ENCODE measurements at regions not wholly inside any gene's neighbourhood (a gene's known extent, or its start where the extent isn't known, plus 50 kb on each side); places are given as distances from the start of the nearest gene placed in this dataset.
A peak's percentile ranks its signal among the peaks of the same experiment; 100 is the strongest.
"Not testable (repeated sequence)": the region's sequence is repeated elsewhere in the genome, so short reads cannot be mapped to it uniquely, and the experiment has no call there.

DNA sequence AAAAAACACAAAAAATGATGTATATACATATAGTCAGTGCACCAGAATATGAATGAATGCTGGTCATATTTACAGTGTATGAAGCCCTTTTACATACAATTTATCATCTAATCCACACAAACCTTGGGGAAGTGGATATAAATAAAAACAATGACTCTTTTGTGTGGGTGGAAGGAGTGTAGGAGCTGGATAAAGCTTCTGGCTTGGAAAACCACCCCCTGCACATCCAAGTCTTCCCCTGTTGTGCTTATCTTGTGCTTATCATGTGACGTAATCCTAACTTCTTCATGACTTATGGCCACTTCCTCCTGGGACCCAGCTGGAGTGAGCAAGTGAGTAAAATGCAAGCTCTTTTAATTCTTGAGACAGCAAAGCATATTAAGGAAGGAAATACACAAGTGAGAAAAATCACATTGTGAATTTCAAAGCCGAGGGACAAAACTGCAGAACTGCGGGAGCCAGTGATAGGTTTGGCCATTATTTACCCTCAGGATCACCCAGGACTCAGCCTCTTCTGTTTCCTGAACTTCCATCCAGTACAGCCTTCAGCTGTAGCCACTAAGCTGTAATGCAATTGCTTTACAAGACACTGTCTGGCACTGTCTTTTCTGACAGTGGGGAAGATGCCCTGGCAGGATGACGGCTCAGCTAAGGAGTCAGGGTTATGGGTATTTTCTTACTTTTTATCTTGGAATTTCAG lies 104.0 kb upstream of the PPM1J start:
- no peak for DNase-seq (ENCODE audit: low read depth in 2 of 2)

DNA sequence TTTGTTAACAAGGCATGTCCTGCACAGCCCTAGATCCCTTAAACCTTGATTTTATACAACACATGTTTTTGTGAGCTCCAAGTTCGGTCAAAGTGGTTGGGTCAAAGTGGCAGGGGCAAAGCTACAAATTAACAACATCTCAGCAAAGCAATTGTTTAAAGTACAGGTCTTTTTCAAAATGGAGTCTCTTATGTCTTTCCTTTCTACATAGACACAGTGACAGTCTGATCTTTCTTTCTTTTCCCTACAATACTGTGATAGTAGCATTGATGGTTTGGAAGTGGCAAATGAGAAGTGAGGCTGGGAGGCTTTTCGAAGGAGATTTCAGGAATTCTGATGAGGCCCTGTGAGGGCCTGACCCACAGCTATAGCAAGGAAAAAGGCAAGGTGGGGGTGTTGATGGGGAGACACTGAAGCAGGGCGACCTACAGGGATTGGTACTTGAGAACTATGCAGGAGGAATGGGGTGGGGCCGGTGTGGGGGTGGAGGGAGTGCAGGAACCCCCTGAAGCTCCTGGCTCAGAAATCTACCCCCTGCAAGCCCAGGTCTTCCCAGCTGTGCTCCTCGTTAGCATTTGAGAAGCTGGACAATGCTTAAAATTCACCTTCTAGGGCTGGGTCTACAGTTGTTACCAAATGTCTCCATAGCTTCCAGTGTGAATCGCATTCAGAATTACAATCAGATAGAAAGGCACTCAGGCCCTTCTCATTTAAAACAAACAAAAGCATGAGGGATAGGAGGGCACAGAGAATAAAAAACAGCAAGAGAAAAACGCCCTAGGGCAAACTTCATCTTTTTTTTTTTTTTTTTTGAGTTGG lies 102.6 kb upstream of the PPM1J start:
- no peak for DNase-seq (ENCODE audit: low read depth in 2 of 2)

DNA sequence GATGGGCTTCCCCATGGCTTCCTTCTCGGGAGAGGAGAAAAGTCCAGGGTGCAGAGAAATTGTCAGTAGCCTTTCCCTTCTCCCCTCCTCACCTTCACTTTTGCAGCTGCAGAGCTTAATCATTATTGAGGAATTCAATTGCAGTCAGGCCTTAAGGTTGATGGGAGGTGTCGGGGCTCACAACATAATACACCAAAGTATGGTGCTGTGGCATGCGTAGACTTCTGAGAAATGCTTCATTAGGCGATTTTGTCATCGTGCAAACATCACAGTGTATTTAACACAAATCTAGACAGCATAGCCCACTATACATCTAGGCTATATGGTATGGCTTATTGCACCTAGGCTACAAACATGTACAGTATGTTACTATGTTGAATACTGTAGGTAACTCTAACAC lies 100.2 kb upstream of the PPM1J start:
- no peak for DNase-seq (ENCODE audit: low read depth in 2 of 2)

DNA sequence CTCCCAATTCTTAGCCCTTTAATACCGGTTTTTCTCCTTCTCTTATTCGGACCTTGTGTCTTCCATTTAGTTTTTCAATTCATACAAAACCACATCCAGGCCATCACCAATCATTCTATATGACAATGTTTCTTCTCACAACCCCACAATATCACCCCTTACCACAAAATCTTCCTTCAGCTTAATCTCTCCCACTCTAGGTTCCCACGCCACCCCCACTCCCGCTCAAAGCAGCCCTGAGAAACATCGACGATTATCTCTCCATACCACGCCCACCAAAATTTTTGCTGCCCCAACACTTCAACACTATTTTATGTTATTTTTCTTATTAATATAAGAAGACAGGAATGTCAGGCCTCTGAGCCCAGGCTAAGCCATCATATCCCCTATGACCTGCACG lies 99.5 kb upstream of the PPM1J start:
- DNase-seq (ENCODE audit: low read depth in 2 of 2) = not testable (repeated sequence)

DNA sequence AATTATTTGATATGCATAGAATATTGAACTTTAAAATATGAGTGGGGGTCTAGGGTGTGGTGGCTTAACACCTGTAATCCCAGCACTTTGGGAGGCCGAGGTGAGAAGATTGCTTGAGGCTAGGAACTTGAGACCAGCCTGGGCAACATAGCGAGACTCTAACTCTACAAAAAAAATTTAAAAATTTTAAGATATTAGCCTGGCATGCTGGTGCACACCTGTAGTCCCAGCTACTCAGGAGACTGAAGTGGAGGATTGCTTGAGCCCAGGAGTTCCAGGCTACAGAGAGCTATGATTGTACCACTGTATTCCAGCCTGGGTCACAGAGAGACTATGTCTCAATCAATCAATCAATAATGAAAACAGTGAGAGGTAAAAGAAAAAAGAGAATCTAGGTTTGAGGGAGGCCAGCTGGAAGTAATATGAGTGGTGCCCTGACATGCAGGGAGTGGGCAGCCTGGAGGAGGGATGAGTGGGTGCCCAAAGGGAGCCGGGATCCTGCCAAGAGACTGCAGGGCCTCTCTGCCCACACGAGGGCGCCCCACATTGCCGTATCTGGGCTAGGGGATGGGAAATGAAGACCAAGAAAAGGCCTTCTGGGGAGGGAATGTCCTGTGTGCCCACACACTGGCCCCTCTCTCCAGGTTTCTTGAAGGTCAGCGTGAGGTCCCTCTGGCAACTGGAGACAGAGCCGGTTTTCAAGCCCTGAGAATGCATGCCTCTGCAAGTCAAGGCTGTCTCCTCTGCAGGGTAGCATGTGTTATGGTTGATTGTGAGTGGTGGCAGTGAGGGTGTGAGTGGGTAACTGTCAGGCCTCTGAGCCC lies 93.9 kb upstream of the PPM1J start:
- DNase-seq (ENCODE audit: low read depth in 2 of 2) = peak; percentile 39 to 58

DNA sequence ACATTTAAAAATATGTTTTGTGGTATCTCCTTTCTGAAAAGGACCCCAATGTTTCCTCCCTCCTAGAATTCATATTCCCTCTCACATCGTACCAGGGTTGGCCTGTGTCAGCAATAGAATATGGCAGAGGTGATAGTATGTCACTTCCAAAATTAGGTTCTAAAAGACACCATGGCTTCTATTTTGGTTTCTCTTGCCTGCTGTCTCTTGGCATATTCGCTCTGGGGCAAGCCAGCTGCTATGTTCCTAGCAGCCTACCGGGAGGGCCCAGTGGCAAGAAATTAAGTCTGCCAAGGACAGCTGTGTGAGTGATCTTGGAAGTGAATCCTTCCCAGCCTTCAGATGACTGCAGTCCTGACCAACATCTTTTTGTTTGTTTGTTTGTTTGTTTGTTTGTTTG lies 92.9 kb upstream of the PPM1J start:
- no peak for DNase-seq (ENCODE audit: low read depth in 2 of 2)

DNA sequence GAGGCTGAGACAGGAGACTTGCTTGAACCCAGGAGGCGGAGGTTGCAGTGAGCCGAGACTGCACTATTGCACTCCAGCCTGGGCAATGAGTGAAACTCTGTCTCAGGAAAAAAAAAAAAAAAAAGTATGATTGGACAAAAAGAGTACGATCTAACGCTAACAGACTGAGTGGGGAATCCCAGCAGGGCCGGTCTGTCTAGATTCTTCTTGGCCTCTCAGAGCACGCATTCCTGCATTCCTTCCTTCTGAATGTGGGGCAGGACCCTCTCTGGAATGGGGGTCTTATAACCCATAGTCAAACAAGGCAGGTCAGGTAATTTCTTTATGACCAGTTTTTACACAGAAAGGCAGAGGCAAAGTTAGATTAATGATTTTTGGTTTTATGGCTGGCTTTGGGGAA lies 92.0 kb upstream of the PPM1J start:
- no peak for DNase-seq (ENCODE audit: low read depth in 2 of 2)

DNA sequence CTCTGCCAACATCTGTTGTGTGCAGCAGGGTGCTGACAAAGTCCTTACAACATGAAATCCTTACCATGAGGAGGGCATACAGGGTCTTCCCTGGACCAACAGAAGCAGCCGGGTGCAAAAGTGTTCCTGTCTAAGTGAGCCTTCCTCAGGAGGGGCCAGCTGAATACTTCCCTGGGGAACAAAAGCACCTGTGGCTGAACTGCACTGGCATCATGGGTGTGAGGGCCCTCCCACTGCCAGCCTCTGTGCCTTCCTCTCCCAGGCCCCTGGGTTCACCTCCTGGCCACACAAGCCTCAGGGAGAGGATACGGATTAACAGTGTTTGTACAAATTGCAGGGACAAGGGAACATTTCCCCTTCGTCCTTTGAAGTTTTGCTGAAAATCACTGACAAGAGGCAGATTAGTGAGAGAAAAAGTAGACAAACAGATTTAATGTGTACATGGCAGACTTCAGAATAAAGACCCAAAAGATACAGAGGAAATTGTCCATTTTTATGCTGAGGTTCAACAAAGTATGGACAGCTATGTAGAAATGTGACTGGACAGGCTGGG lies 91.0 kb upstream of the PPM1J start:
- DNase-seq (ENCODE audit: low read depth in 2 of 2) = no peak

DNA sequence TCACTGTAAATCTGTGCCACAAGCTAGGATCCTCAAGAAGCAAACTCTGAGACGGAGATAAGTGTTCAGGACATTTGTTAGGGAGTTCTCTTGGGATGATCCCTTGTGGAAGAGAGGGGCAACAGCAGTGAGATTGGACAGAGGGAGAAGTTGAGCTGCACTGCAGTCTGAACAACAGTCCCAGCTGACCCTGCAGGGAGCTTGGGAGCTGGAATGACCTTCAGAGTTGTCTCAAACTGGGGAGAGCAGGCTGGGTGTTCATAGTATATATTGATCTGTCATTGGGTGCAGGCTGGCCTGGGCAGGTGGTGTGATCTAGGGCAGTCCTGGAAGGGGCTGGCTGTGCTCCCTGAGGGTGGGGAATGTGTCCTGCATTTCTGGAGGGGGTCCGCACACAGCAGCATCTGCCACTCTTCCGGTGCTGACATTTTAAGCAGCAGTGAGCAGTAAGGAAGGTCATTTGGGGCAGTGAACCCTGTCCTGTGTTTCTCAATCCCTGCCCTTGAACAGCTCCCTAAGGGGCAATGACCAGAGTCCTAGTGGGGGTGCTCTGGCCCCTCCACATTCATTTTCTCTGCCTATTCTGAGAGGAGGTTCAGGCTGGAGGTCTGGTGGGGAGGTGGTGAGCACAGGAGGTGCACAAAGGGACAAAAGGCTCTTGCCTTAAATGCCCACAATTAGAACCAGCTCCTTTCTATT lies 90.2 kb upstream of the PPM1J start:
- DNase-seq (ENCODE audit: low read depth in 2 of 2) = no peak

DNA sequence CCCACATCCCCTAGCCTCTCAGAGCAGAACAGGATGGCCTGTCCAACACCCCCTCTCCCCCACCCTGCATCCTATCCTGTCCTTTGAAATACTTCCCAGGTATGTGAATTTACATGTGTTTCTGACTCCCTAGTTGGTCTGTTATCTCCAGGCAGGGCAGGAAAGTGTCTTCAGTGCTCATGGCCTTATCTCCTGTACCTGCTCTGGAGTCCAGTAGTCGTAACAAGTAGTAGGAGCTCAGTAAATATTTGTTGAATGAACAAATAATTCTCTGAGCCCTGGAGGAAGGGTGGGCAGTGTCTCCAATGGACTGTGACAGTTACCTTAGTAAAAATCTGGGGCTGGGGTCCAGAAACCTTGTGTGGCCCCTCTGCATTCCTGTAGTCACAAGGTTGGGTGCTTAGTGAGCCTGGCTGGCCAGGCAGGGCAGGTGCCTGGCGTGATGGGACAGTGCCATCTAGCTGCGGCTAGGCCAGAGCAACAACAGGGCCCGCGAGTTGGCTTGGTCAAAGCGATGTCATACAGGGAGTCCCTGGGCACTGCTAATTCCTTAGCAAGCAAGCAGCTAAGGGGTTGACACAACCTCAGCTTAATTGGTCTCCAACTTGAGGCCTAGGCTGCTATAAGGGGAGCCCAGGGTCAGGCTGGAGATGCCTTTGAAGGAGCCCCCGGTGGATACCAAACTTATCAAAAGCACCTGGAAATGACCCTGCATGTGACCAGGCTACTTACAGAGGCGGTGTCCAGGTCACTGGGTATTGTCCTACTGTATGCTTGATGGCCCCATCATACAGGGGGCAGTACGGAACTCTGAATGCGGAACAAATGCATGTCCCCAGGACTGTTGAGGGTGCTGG lies 89.0 kb upstream of the PPM1J start:
- DNase-seq (ENCODE audit: low read depth in 2 of 2) = peak; percentile 38 to 45

DNA sequence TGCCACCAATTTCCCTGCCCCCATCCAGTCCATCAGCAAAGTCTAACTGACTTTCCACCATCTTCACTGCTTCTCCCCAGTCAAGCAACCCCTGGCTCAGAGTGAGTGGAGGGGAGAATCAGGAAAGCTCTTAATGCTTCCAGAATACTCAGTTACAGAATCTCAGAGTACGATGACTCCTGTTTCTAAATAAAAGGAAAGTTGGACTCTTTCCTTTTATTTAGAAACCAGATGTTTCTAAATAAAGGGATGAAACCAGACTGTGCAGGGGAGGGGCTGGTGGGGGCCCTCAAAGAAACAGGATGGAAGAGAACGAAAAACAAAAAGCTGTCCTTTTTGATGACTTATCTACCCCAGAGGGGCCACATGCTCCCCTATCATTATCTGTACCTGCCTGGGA lies 85.2 kb upstream of the PPM1J start:
- no peak for DNase-seq (ENCODE audit: low read depth in 2 of 2)

DNA sequence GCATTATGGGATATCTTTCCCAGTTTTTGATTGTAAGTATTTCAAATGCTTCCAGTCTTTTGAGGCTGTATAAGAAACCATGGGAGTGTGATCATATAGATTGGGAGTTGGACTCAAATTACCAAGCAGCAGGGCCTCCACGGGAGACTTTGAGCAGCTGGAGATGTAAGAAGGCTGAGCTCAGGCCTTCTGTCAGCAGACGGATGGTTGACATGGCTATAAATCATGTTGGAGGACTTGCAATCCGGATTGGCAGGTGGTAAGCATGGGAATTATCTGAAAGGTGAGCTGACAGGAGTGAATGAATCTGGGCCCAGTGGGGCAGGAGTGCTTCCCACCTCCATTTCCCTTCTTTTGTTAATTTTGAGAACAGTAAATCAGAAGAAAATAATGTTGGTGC lies 83.2 kb upstream of the PPM1J start:
- no peak for DNase-seq (ENCODE audit: low read depth in 2 of 2)

DNA sequence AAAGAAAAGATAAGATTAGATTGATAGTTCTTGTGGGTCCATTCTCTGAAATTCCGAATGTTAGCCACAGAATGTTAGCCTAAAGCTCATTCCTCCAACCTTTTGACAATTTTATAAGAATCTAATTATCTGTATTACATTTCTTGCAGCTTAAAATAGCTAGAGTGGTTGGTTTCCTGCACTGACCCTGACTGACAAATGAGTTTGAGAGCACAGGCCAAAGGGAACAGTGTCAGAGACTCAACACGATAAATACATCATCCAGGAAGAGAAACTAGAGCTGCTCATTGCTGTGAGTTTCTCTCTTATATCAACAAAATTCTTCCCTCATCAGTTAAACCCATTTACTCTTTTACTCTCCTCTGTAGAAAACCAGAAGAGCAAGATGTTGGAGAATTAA lies 82.1 kb upstream of the PPM1J start:
- no peak for DNase-seq (ENCODE audit: low read depth in 2 of 2)

DNA sequence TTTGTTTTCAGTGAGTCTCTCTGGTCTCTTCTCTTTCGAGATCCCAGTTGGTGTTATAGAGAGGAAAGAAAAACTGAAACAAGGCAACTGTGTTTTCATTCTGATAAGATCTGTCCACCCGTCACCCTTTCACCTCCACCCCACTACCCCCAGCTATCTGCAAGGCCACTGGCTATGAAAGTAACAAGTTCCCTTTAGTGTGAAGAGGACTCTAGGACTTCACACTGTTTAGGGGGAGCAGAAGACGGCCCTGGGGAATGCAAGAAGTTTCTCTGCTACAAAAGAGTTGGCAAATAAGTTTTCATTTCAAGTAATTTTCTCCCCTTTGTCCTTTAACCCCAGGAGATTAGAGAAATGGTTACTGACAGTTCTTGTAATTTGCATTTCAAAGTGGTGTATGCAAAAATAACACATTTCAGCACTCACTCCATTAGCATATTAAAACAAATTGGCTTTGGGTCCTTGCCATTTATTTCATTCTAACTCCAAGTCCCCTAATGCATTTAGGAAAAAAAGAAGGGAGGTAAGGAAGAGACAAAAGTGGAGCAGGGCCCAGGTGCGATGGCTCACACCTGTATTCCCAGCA lies 79.6 kb upstream of the PPM1J start:
- no peak for DNase-seq (ENCODE audit: low read depth in 2 of 2)

DNA sequence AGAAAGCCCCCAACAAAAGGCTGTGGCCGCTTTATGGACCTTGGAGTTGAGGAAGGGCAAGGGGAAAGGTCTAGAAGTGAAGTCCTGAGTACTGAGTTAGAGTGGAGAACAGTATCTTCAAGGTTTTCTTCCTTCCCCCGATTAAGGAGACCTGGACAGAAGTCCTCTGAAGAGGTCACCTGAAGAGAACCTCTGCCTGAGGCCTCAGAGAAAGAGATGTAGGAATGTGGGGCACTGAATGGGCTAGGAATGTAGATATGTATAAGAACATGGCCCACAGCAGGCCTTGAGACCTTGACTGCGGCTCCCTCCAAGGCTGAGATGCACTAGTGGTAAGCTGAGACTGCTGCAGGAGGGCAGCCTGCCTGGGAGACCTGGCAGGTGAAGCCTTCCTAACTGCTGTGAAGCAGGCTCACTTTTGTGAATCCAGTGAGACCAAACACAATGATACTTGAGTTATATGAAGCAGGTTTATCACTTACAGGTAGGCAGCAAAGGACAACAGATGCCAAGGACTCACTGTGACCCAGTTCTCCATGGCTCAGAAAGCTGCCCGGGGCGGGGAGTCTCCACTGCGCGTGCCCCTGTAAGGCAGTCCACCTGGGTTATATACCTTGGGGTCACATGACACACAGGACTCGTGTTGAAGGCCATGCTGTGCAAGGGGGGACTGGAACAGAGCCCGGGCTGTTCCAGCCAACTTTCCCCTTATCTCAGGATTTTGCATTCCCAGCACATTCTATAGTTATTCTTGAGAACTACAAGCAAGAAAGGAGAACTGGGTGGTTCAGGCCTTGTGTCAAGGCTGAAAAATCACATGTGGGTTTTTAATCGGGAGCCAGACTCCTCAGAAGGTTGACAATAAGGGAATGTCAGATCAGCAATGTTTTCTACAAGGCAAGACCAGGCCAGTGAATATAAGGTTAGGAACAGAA lies 78.8 kb upstream of the PPM1J start:
- DNase-seq (ENCODE audit: low read depth in 2 of 2) = no peak

DNA sequence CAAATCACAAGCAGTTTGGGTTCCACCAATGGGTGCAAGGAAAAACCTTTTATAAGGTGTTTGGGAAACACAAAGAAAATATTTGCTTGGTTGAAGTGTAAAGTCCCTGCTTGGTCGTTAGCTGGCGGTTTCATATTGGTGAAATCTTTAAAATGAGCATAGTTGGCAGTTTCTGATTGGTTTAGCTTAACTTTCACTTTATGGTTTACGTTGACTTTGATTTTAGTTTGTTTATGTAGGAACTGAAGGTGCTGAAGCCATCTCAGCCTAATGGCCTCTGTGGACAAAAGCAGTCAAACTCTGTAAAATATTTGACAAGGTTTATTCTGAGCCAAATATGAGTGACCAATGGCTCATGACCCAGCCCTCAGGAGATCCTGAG lies 76.6 kb upstream of the PPM1J start:
- DNase-seq (ENCODE audit: low read depth in 2 of 2) = no peak

DNA sequence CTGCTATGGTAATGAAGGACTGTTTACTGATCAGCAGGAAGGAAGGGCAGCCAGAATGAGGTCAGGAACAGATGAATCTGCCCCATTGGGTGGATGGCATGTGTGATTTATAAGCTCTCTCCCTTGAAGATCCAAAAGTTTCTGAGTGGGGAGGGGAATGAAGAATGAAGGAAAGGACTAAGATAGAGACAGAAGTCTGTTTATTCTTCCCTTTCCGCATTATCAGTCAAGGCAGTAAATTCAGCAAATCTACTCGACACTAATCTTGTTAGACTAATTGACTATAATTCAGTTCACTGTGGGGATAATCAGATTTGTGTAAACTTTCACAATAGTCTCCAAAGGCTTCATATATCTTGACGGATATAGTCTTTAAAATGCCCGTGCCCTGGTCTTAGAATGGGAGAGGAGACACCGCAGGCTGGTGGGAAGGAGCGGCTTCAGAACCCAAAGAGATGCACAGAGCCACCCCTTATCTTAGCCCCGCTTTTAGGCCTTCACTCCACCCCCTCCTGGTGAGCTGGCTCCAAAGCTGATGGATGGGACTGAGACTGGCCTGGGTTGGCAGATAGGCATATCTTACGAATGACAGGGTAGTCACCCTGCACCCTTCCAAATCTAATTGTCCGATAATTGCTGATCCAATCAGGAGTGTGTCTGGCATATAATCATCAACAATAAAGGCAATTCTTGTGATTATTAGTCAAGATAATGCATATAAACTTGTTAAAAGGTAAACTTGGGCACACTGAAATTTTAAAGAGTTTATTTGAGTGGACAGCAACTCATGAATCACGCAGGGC lies 76.0 kb upstream of the PPM1J start:
- no peak for DNase-seq (ENCODE audit: low read depth in 2 of 2)

DNA sequence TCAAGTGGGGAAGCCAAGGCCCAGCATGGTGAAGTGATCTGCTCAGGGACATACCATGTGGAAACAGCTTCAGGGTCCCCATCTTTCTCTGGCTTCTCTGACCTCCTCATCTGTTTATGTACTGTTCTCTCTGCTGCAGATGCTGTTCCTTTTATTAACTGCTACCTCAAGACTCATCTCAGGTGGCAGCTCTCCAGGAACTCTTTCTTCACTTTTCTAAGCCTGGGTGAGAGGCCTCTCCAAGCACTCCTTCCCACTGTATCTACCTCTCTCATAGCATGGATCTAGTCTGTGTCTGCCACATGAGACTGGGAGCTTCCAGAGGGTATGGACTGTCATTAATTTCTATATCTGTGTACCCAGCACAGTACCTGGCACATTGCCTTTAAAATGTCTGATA lies 73.4 kb upstream of the PPM1J start:
- no peak for DNase-seq (ENCODE audit: low read depth in 2 of 2)
